KMS-11 (cell line): ENCODE measurements at regions not wholly inside any gene's neighbourhood (a gene's known extent, or its start where the extent isn't known, plus 50 kb on each side); places are given as distances from the start of the nearest gene placed in this dataset.

ENCODE experiments used
- H2AFZ ChIP-seq: fragments of 200-600 bp; sonication (generic); 2 replicates; pipeline ENCODE4 v1.6.1; 2016; ENCODE audit warnings: antibody characterized with exemption, mixed run types, low read depth
- H3K27ac ChIP-seq: fragments of 200-600 bp; sonication (generic); 2 replicates; pipeline ENCODE4 v1.6.1; 2016; ENCODE audit warnings: mild to moderate bottlenecking, mixed run types
- H3K27me3 ChIP-seq: fragments of 200-600 bp; sonication (generic); 2 replicates; pipeline ENCODE4 v1.6.1; 2017; ENCODE audit warnings: mild to moderate bottlenecking, low read depth, mixed run types, moderate library complexity; ENCODE audit not compliant: insufficient read depth
- H3K36me3 ChIP-seq: fragments of 200-600 bp; sonication (generic); 2 replicates; pipeline ENCODE4 v1.6.1; 2017; ENCODE audit warnings: mild to moderate bottlenecking, mixed run types; ENCODE audit not compliant: insufficient read depth
- H3K4me1 ChIP-seq: fragments of 200-600 bp; sonication (generic); 2 replicates; pipeline ENCODE4 v1.6.1; 2016; ENCODE audit warnings: mild to moderate bottlenecking, low read depth, mixed run types; ENCODE audit not compliant: poor library complexity, severe bottlenecking
- H3K4me2 ChIP-seq: fragments of 200-600 bp; sonication (generic); 2 replicates; pipeline ENCODE4 v1.7.0; 2016; ENCODE audit warnings: mild to moderate bottlenecking, mixed run types
- H3K4me3 ChIP-seq: fragments of 200-600 bp; sonication (generic); IDR thresholded peaks from 2 replicates; pipeline ENCODE4 v1.6.1; 2017; ENCODE audit warnings: low read depth, low read length, mixed read lengths; ENCODE audit not compliant: insufficient read depth
- H3K79me2 ChIP-seq: fragments of 200-600 bp; sonication (generic); 2 replicates; pipeline ENCODE4 v1.6.1; 2016; ENCODE audit warnings: low read depth, mixed run types; ENCODE audit not compliant: insufficient read depth
- H3K9ac ChIP-seq: fragments of 200-600 bp; sonication (generic); 2 replicates; pipeline ENCODE4 v1.6.1; 2016; ENCODE audit warnings: mild to moderate bottlenecking, mixed run types
- H4K20me1 ChIP-seq: fragments of 200-600 bp; sonication (generic); 2 replicates; pipeline ENCODE4 v1.6.1; 2016; ENCODE audit warnings: mild to moderate bottlenecking, mixed run types; ENCODE audit not compliant: insufficient read depth
- TF ChIP-seq, protein P1 (sequence below): fragments of 200-600 bp; sonication (generic); conservative IDR thresholded peaks from 2 replicates; pipeline ENCODE4 v1.6.1; 2017; ENCODE audit warnings: low read depth, mild to moderate bottlenecking, antibody characterized with exemption, low read length, moderate library complexity, mixed read lengths

DNA sequence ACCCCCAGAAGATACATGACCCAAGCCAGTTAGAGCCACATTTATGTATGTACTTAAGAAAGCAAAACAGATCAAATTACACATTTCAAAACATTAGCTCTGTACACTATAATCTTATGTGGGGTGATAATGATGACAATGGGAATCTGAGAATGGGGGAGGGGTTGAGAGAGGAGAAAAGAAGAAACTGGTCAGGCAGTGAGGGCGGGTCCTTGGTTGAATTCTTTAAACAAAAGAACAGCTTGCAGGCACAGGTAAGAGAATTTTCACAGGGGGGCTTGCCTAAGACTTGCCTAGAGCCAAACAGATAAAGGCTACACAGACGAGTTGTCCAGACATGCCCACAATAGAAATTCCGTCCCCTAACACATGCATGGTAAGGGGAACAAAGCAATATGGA lies 76.8 kb upstream of the PTER start:
- no peaks in the 10 kb centered on the region for H3K27me3 ChIP-seq
- H3K4me2 ChIP-seq = no peak overlapping the region
- H3K9ac ChIP-seq = no peak overlapping the region
- no peak overlapping the region for H3K4me3 ChIP-seq
- H3K27ac ChIP-seq = no peak overlapping the region
- no peak overlapping the region for H2AFZ ChIP-seq
- no peaks in the 10 kb centered on the region for H4K20me1 ChIP-seq
- no peaks in the 10 kb centered on the region for H3K36me3 ChIP-seq
- H3K79me2 ChIP-seq = no peaks in the 10 kb centered on the region
- TF ChIP-seq, protein P1, sequence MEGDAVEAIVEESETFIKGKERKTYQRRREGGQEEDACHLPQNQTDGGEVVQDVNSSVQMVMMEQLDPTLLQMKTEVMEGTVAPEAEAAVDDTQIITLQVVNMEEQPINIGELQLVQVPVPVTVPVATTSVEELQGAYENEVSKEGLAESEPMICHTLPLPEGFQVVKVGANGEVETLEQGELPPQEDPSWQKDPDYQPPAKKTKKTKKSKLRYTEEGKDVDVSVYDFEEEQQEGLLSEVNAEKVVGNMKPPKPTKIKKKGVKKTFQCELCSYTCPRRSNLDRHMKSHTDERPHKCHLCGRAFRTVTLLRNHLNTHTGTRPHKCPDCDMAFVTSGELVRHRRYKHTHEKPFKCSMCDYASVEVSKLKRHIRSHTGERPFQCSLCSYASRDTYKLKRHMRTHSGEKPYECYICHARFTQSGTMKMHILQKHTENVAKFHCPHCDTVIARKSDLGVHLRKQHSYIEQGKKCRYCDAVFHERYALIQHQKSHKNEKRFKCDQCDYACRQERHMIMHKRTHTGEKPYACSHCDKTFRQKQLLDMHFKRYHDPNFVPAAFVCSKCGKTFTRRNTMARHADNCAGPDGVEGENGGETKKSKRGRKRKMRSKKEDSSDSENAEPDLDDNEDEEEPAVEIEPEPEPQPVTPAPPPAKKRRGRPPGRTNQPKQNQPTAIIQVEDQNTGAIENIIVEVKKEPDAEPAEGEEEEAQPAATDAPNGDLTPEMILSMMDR = no peak
- H3K4me1 ChIP-seq = no peaks in the 10 kb centered on the region

DNA sequence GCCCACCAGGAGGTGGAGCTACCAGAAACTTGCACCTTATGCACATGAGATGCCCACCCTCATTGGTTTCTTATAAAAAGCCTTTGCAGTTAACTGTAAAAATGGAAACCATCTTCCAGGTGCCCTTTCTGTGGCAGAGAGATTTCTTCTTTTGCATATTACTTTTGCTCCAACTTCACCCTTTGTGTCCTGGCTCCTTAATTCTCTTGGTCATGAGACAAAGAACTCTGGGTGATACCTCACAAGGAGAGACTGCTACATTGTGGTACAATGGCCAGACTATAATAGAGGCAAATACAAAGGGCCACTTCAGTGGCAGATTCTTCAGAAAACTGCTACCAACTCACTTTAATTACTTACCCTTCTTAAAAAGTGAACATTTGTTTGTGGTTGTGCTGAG lies 76.4 kb upstream of the PTER start:
- H4K20me1 ChIP-seq = no peaks in the 10 kb centered on the region
- H3K9ac ChIP-seq = no peak overlapping the region
- H3K4me3 ChIP-seq = no peak overlapping the region
- H3K27ac ChIP-seq = no peak overlapping the region
- no peaks in the 10 kb centered on the region for H3K36me3 ChIP-seq
- no peaks in the 10 kb centered on the region for H3K27me3 ChIP-seq
- no peak overlapping the region for H3K4me2 ChIP-seq
- no peak overlapping the region for H2AFZ ChIP-seq
- TF ChIP-seq, protein P1 = no peak
- no peaks in the 10 kb centered on the region for H3K4me1 ChIP-seq
- no peaks in the 10 kb centered on the region for H3K79me2 ChIP-seq

DNA sequence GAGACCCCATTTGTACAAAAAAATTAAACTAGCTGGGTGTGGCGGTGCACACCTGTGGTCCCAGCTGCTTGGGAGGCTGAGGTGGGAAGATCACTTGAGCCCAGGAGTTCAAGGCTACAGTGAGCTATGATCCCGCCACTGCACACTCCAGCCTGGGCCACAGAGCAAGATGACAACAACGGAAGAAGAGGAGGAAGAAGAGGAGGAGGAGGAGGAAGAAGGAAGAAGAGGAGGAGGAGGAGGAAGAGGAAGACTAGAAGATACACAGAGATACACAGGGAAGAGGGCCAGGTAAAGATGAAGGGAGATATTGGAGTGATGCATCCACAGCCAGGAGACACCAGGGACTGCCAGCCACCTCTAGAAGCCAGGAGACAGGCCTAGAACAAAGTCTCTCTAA lies 75.7 kb upstream of the PTER start:
- H3K36me3 ChIP-seq = no peaks in the 10 kb centered on the region
- no peak overlapping the region for H3K9ac ChIP-seq
- H2AFZ ChIP-seq = no peak overlapping the region
- H3K4me2 ChIP-seq = no peak overlapping the region
- H3K4me3 ChIP-seq = no peak overlapping the region
- H4K20me1 ChIP-seq = no peaks in the 10 kb centered on the region
- H3K79me2 ChIP-seq = no peaks in the 10 kb centered on the region
- TF ChIP-seq, protein P1 = no peak
- H3K4me1 ChIP-seq = no peaks in the 10 kb centered on the region
- no peaks in the 10 kb centered on the region for H3K27me3 ChIP-seq
- H3K27ac ChIP-seq = no peak overlapping the region

DNA sequence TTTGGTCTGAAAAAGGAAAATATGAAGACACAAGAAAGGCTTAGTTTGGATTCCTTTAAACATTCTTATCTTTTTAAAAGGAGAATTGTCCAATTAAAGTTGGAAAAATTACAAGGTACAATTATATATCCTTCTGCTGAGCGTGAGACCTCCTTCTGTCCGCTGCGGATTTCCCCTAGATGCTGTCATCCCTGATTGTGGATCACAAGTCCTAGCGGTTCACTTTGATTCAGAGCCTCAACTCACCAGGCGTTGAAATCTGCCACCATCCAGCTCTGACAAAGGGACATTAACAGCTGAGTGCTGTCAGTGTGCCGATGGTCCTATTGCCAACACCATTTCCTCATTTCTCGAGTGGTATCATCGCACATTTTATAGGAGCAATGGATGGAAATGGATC lies 73.1 kb upstream of the PTER start:
- H3K9ac ChIP-seq = no peak overlapping the region
- TF ChIP-seq, protein P1 = no peak
- H3K79me2 ChIP-seq = no peaks in the 10 kb centered on the region
- no peaks in the 10 kb centered on the region for H3K27me3 ChIP-seq
- no peak overlapping the region for H3K27ac ChIP-seq
- no peak overlapping the region for H2AFZ ChIP-seq
- no peak overlapping the region for H3K4me2 ChIP-seq
- H3K4me1 ChIP-seq = no peaks in the 10 kb centered on the region
- H4K20me1 ChIP-seq = no peaks in the 10 kb centered on the region
- H3K36me3 ChIP-seq = no peaks in the 10 kb centered on the region
- no peak overlapping the region for H3K4me3 ChIP-seq
